Mesenchymal stem cell (in vitro differentiated cells and primary cell): ENCODE measurements at regions not wholly inside any gene's neighbourhood (a gene's known extent, or its start where the extent isn't known, plus 50 kb on each side); places are given as distances from the start of the nearest gene placed in this dataset.

Source experiments
- DNase-seq: peaks from one replicate; pipeline ENCODE4 v3.0.0-alpha.2; 2013
- H2AFZ ChIP-seq: one replicate; pipeline ENCODE4 v1.6.1; 2013; ENCODE audit warnings: low read depth, mild to moderate bottlenecking, control low read depth, inconsistent platforms, low read length, moderate library complexity
- H2AK5ac ChIP-seq: 2 replicates; pipeline ENCODE4 v1.6.1; 2013; ENCODE audit warnings: low read length, moderate library complexity, mild to moderate bottlenecking, inconsistent platforms; ENCODE audit not compliant: severe bottlenecking
- H2BK120ac ChIP-seq: one replicate; pipeline ENCODE4 v1.6.1; 2013; ENCODE audit warnings: low read depth, mild to moderate bottlenecking, inconsistent platforms, low read length, moderate library complexity
- H2BK12ac ChIP-seq, 2 experiments: one replicate each; pipeline ENCODE4 v1.6.1; 2013; ENCODE audit warnings: inconsistent platforms in 2 of 2, low read length in 2 of 2, mild to moderate bottlenecking in 2 of 2, moderate library complexity in 2 of 2, control low read depth in 1 of 2
- H2BK15ac ChIP-seq: one replicate; pipeline ENCODE4 v1.6.1; 2013; ENCODE audit warnings: mild to moderate bottlenecking, low read depth, inconsistent platforms; ENCODE audit not compliant: poor library complexity, severe bottlenecking
- H2BK5ac ChIP-seq: 2 replicates; pipeline ENCODE4 v1.6.1; 2013; ENCODE audit warnings: low read depth, mild to moderate bottlenecking, low read length, control low read depth, inconsistent platforms; ENCODE audit not compliant: poor library complexity, severe bottlenecking
- H3K14ac ChIP-seq, 2 experiments: one replicate each; pipeline ENCODE4 v1.6.1; 2013; ENCODE audit warnings: inconsistent platforms in 2 of 2, low read length in 2 of 2, control low read depth in 1 of 2, mild to moderate bottlenecking in 1 of 2, moderate library complexity in 1 of 2
- H3K18ac ChIP-seq, 2 experiments: one replicate each; pipeline ENCODE4 v1.6.1; 2013; ENCODE audit warnings: inconsistent platforms in 2 of 2, low read length in 2 of 2, control low read depth in 1 of 2, low read depth in 1 of 2, mild to moderate bottlenecking in 1 of 2
- H3K23ac ChIP-seq, 2 experiments: one replicate each; pipeline ENCODE4 v1.6.1; 2013; ENCODE audit warnings: inconsistent platforms in 2 of 2, low read length in 2 of 2, mild to moderate bottlenecking in 2 of 2, moderate library complexity in 2 of 2, control low read depth in 1 of 2
- H3K27ac ChIP-seq: 2 replicates; pipeline ENCODE4 v1.5.1; 2013; ENCODE audit warnings: mild to moderate bottlenecking, moderate library complexity, low read length, control low read depth, inconsistent platforms; ENCODE audit not compliant: poor library complexity, severe bottlenecking
- H3K27me3 ChIP-seq, 2 experiments: 2 replicates each; pipeline versions ENCODE4 v1.6.1 to v1.7.0; 2013; ENCODE audit warnings: low read length in 2 of 2, mild to moderate bottlenecking in 2 of 2, moderate library complexity in 2 of 2, control low read depth in 1 of 2, inconsistent platforms in 1 of 2; ENCODE audit not compliant: control insufficient read depth in 1 of 2, insufficient read depth in 1 of 2
- H3K36me3 ChIP-seq, 2 experiments: 2 replicates each; pipeline versions ENCODE4 v1.6.1 to v1.7.0; 2013; ENCODE audit warnings: low read length in 2 of 2, control low read depth in 1 of 2, inconsistent platforms in 1 of 2, low read depth in 1 of 2, mild to moderate bottlenecking in 1 of 2; ENCODE audit not compliant: insufficient read depth in 2 of 2, control insufficient read depth in 1 of 2
- H3K4ac ChIP-seq, 2 experiments: one replicate each; pipeline ENCODE4 v1.6.1; 2013; ENCODE audit warnings: inconsistent platforms in 2 of 2, low read length in 2 of 2, mild to moderate bottlenecking in 2 of 2, moderate library complexity in 2 of 2, control low read depth in 1 of 2, low read depth in 1 of 2
- H3K4me1 ChIP-seq: 2 replicates; pipeline ENCODE4 v1.6.1; 2013; ENCODE audit warnings: low read depth, low read length, control low read depth; ENCODE audit not compliant: control insufficient read depth, insufficient read depth
- H3K4me2 ChIP-seq: 2 replicates; pipeline ENCODE4 v1.6.1; 2013; ENCODE audit warnings: low read length, mild to moderate bottlenecking, inconsistent platforms; ENCODE audit not compliant: poor library complexity, severe bottlenecking
- H3K4me3 ChIP-seq, 2 experiments: 2 replicates each; pipeline versions ENCODE4 v1.5.1 to v1.7.0; 2013; ENCODE audit warnings: low read length in 2 of 2, mild to moderate bottlenecking in 2 of 2, control low read depth in 1 of 2, low read depth in 1 of 2; ENCODE audit not compliant: insufficient read depth in 1 of 2
- H3K79me1 ChIP-seq: replicated peaks from 2 replicates; pipeline ENCODE4 v1.6.1; 2013; ENCODE audit warnings: mild to moderate bottlenecking, control low read depth, low read length, inconsistent platforms; ENCODE audit not compliant: poor library complexity, severe bottlenecking
- H3K9ac ChIP-seq: 2 replicates; pipeline ENCODE4 v1.7.0; 2013; ENCODE audit warnings: mild to moderate bottlenecking, low read length, moderate library complexity
- H3K9me3 ChIP-seq: 2 replicates; pipeline ENCODE4 v1.7.0; 2013; ENCODE audit warnings: mild to moderate bottlenecking, low read length; ENCODE audit not compliant: control insufficient read depth
- H4K8ac ChIP-seq: one replicate; pipeline ENCODE4 v1.6.1; 2013; ENCODE audit warnings: inconsistent platforms, mild to moderate bottlenecking, low read length, moderate library complexity
- H4K91ac ChIP-seq: one replicate; pipeline ENCODE4 v1.6.1; 2013; ENCODE audit warnings: mild to moderate bottlenecking, low read length, inconsistent platforms
- WGBS: methylation state at CpG from one replicate; pipeline ENCODE4 v1.1.7; 2013; ENCODE audit warnings: mixed read lengths; 5-methylcytosine and 5-hydroxymethylcytosine counted together

GRCh38 chr13:87166348-87166747, 504.8 kb upstream of the SLITRK5 start:
- H2BK15ac ChIP-seq = no peak overlapping the region
- peaks cover 3% of the 10 kb centered on the region for H3K9me3 ChIP-seq
- no peak overlapping the region for H3K4me3 ChIP-seq
- H3K4ac ChIP-seq = no peak overlapping the region
- H2BK120ac ChIP-seq = no peak overlapping the region
- no peak overlapping the region for H3K4me2 ChIP-seq
- no peak overlapping the region for H2AFZ ChIP-seq
- no peaks in the 10 kb centered on the region for H3K36me3 ChIP-seq
- H3K14ac ChIP-seq = no peak overlapping the region
- no peak overlapping the region for H2AK5ac ChIP-seq
- no peak overlapping the region for H3K27ac ChIP-seq
- no peaks in the 10 kb centered on the region for H3K79me1 ChIP-seq
- no peak overlapping the region for H4K8ac ChIP-seq
- H4K91ac ChIP-seq = no peak overlapping the region
- DNase-seq = no peak
- peak overlapping the region; percentile 35 for H2BK5ac ChIP-seq
- H3K4me1 ChIP-seq = no peaks in the 10 kb centered on the region
- WGBS = 88% methylated on average over 2 of the region's 3 CpGs
- H3K18ac ChIP-seq = no peak overlapping the region
- H3K27me3 ChIP-seq = no peaks in the 10 kb centered on the region
- H2BK12ac ChIP-seq = no peak overlapping the region
- H3K9ac ChIP-seq = no peak overlapping the region
- no peak overlapping the region for H3K23ac ChIP-seq

- Histone ChIP-seq H2BK15ac (no peak overlapping the region), H3K4me1 (no peaks in the 10 kb centered on the region), H3K27ac (no peak overlapping the region), H2AFZ (no peak overlapping the region), H3K4ac (no peak overlapping the region), H3K27me3 (no peaks in the 10 kb centered on the region), H3K9ac (no peak overlapping the region), H2AK5ac (no peak overlapping the region), H3K14ac (no peak overlapping the region), H3K79me1 (no peaks in the 10 kb centered on the region), H2BK12ac (no peak overlapping the region), H3K18ac (no peak overlapping the region), H3K36me3 (no peaks in the 10 kb centered on the region), H2BK5ac (no peak overlapping the region), H4K91ac (no peak overlapping the region), H4K8ac (no peak overlapping the region), H3K9me3 (no peaks in the 10 kb centered on the region), H3K4me2 (no peak overlapping the region), H2BK120ac (no peak overlapping the region), H3K4me3 (no peak overlapping the region), H3K23ac (no peak overlapping the region)
- WGBS = 86% methylated on average over 2 of the region's 5 CpGs
- no peak for DNase-seq
Measured at GRCh38 chr13:87168390-87168789, 502.8 kb upstream of the SLITRK5 start.

DNA sequence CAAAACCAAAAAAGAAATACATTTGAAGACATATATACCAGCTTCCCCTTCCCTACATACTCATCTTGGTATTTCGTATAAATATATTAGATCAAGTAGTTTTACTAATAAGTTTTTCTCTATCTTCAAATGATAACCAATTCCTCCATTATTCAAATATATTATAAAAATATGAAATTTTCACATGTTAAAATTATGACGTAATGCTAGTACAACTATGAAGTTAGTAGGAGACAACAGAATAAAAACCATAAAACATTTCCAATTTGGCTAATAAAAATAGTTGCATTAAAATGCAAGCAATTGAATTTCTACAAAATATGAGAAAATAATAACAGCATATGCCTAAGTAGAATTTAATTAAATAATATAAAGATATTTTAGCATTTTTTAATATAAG, 501.8 kb upstream of the SLITRK5 start:
- Histone ChIP-seq H2BK12ac (no peak overlapping the region), H4K91ac (no peak overlapping the region), H3K4me2 (no peak overlapping the region), H3K4me3 (no peak overlapping the region), H2BK15ac (no peak overlapping the region), H3K14ac (no peak overlapping the region), H3K9ac (no peak overlapping the region), H3K9me3 (no peaks in the 10 kb centered on the region), H3K79me1 (no peaks in the 10 kb centered on the region), H4K8ac (no peak overlapping the region), H2BK120ac (no peak overlapping the region), H3K18ac (no peak overlapping the region), H3K23ac (no peak overlapping the region), H2AK5ac (no peak overlapping the region), H3K36me3 (no peaks in the 10 kb centered on the region), H3K4me1 (no peaks in the 10 kb centered on the region), H3K27ac (no peak overlapping the region), H2BK5ac (no peak overlapping the region), H2AFZ (no peak overlapping the region), H3K4ac (no peak overlapping the region), H3K27me3 (no peaks in the 10 kb centered on the region)
- DNase-seq = no peak
- no CpG with 5 or more reads among the region's 2 CpGs for WGBS

GRCh38 chr13:87172166-87172835, 498.9 kb upstream of the SLITRK5 start:
- no peak overlapping the region for H3K4ac ChIP-seq
- DNase-seq = peak; percentile 17
- no peak overlapping the region for H2AFZ ChIP-seq
- WGBS = 80% methylated on average over 7 of the region's 7 CpGs
- H3K9me3 ChIP-seq = no peaks in the 10 kb centered on the region
- H3K9ac ChIP-seq = no peak overlapping the region
- no peaks in the 10 kb centered on the region for H3K79me1 ChIP-seq
- no peak overlapping the region for H2BK15ac ChIP-seq
- H3K36me3 ChIP-seq = no peaks in the 10 kb centered on the region
- no peak overlapping the region for H3K18ac ChIP-seq
- no peak overlapping the region for H3K4me2 ChIP-seq
- H2BK120ac ChIP-seq = no peak overlapping the region
- no peak overlapping the region for H2AK5ac ChIP-seq
- no peak overlapping the region for H4K8ac ChIP-seq
- H4K91ac ChIP-seq = no peak overlapping the region
- no peak overlapping the region for H2BK5ac ChIP-seq
- H3K27me3 ChIP-seq = no peaks in the 10 kb centered on the region
- H3K4me1 ChIP-seq = no peaks in the 10 kb centered on the region
- H3K23ac ChIP-seq = no peak overlapping the region
- no peak overlapping the region for H2BK12ac ChIP-seq
- H3K4me3 ChIP-seq = no peak overlapping the region
- no peak overlapping the region for H3K14ac ChIP-seq
- no peak overlapping the region for H3K27ac ChIP-seq
